Heart left ventricle (tissue), 13 donors: ENCODE measurements at regions not wholly inside any gene's neighbourhood (a gene's known extent, or its start where the extent isn't known, plus 50 kb on each side); places are given as distances from the start of the nearest gene placed in this dataset.
A peak's percentile ranks its signal among the peaks of the same experiment; 100 is the strongest.

Source experiments
- CTCF ChIP-seq, 12 donors: fragments of 200-600 bp; sonication (generic) in 4 of 12; IDR thresholded peaks; one replicate each; pipeline versions ENCODE4 v1.5.0 to v1.8.0; 2018 to 2022; ENCODE audit warnings: antibody characterized with exemption in 12 of 12, mild to moderate bottlenecking in 5 of 12
- POLR2A ChIP-seq, 2 donors: fragments of 450-650 bp; IDR thresholded peaks; one replicate each; pipeline ENCODE4 v1.6.1; 2017; ENCODE audit warnings: antibody characterized with exemption in 2 of 2, mild to moderate bottlenecking in 2 of 2, moderate library complexity in 2 of 2
- donor health status: ischemic (EF 13 %, LVEDD 7.1; RV severe dilation, severe dysfunction).
- donor health status: DM: no; HTN: yes; CAD: no.
- donor health status: DM: no; HTN: no; CAD: no.
- donor health status: ischemic (EF 25% LVEDD 6.9; RV normal size, moderate dysfunction).
- donor health status: ischemic (EF 25% LVEDD 5.7; RV mildly dilated, moderate dysfunction).
- donor health status: ischemic (EF 35%, LVEDD 5.7; RV mildly dilated, moderate dysfunction).
- donor health status: nonischemic (EF 11% LVEDD 7.7; RV severe dilation, severe dysfunction).
- donor health status: DM: yes; HTN: yes; CAD: no.
- donor health status: PGD.
- donor health status: ischemic (EF 29% LVEDD 5.4; RV normal size, mild dysfunction).
- donor health status: nonischemic (EF 23%, LVEDD 6.1; RV moderate dilation, normal function).

DNA sequence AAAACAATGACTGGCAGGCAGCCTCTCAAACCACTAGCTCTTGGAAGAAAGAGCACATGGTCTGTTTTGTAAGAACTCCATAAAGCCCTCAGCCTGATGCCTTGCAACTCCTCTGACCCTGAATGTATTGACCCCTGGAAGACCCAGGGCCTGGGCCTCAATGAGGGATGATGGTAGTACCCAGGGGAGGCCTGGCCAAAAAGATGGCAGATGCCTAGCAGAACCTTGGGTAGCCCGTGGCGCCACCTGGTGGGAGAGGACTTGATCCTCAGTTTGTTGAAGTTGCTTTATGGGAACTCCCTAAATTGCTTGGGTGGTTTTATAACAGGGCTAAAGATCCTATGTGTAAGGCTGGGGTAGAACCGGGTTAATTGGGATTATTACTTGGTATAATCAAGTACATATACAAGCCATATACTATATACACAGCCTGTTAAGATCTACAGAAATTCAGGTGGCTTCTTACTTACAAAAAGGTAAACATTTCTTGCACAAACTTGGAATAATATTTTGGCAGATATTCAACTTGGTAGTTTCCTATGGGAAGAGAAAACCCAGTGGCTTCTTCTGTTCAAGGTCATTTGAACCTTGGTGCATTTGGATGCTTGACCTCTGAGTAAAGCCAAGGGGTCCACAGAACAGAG is 95.8 kb upstream of the CACUL1 start:
- TF ChIP-seq POLR2A (IDR thresholded peaks at IDR 0.05) (no peak), CTCF (IDR thresholded peaks at IDR 0.05) (peak; percentile 31 to 62 (median 49))
